ENCODE measurements at regions not wholly inside any gene's neighbourhood (a gene's known extent, or its start where the extent isn't known, plus 50 kb on each side); places are given as distances from the start of the nearest gene placed in this dataset.

GRCh38 chr6:95071464-95071863 is 505.9 kb upstream of the MANEA start:
- DNase-seq (ENCODE audit: low read depth in 2 of 2) = no peak

GRCh38 chr6:95078457-95078856 is 498.9 kb upstream of the MANEA start:
- no peak for DNase-seq (ENCODE audit: low read depth in 2 of 2)

- no peak for DNase-seq (ENCODE audit: low read depth in 2 of 2)
Measured at GRCh38 chr6:95081231-95081630, 496.1 kb upstream of the MANEA start.

GRCh38 chr6:95081949-95082348 is 495.4 kb upstream of the MANEA start:
- DNase-seq (ENCODE audit: low read depth in 2 of 2) = no peak

- DNase-seq (ENCODE audit: low read depth in 2 of 2) = no peak
Measured at GRCh38 chr6:95083506-95083905, 493.8 kb upstream of the MANEA start.

- no peak for DNase-seq (ENCODE audit: low read depth in 2 of 2)
Measured at GRCh38 chr6:95084867-95085266, 492.5 kb upstream of the MANEA start.

GRCh38 chr6:95087394-95088097 is 489.8 kb upstream of the MANEA start:
- DNase-seq (ENCODE audit: low read depth in 2 of 2) = no peak

- no peak for DNase-seq (ENCODE audit: low read depth in 2 of 2)
Measured at GRCh38 chr6:95091823-95092436, 485.4 kb upstream of the MANEA start.

- no peak for DNase-seq (ENCODE audit: low read depth in 2 of 2)
Measured at GRCh38 chr6:95093154-95093553, 484.2 kb upstream of the MANEA start.

- no peak for DNase-seq (ENCODE audit: low read depth in 2 of 2)
Measured at GRCh38 chr6:95094751-95095663, 482.3 kb upstream of the MANEA start.

GRCh38 chr6:95095855-95096254 is 481.5 kb upstream of the MANEA start:
- DNase-seq (ENCODE audit: low read depth in 2 of 2) = no peak

GRCh38 chr6:95099410-95099809 is 477.9 kb upstream of the MANEA start:
- no peak for DNase-seq (ENCODE audit: low read depth in 2 of 2)

GRCh38 chr6:95109212-95109611 is 468.1 kb upstream of the MANEA start:
- DNase-seq (ENCODE audit: low read depth in 2 of 2) = no peak

- DNase-seq (ENCODE audit: low read depth in 2 of 2) = no peak
Measured at GRCh38 chr6:95110767-95111166, 466.6 kb upstream of the MANEA start.

- DNase-seq (ENCODE audit: low read depth in 2 of 2) = no peak
Measured at GRCh38 chr6:95117236-95117635, 460.1 kb upstream of the MANEA start.

- DNase-seq (ENCODE audit: low read depth in 2 of 2) = no peak
Measured at GRCh38 chr6:95119927-95120326, 457.4 kb upstream of the MANEA start.

- DNase-seq (ENCODE audit: low read depth in 2 of 2) = no peak
Measured at GRCh38 chr6:95120984-95121383, 456.4 kb upstream of the MANEA start.

- DNase-seq (ENCODE audit: low read depth in 2 of 2) = no peak
Measured at GRCh38 chr6:95127261-95127660, 450.1 kb upstream of the MANEA start.

- DNase-seq (ENCODE audit: low read depth in 2 of 2) = no peak
Measured at GRCh38 chr6:95128439-95128838, 448.9 kb upstream of the MANEA start.

GRCh38 chr6:95128947-95129346 is 448.4 kb upstream of the MANEA start:
- no peak for DNase-seq (ENCODE audit: low read depth in 2 of 2)

- no peak for DNase-seq (ENCODE audit: low read depth in 2 of 2)
Measured at GRCh38 chr6:95133578-95133977, 443.8 kb upstream of the MANEA start.

GRCh38 chr6:95135182-95135581 is 442.2 kb upstream of the MANEA start:
- no peak for DNase-seq (ENCODE audit: low read depth in 2 of 2)

- DNase-seq (ENCODE audit: low read depth in 2 of 2) = no peak
Measured at GRCh38 chr6:95142101-95142500, 435.2 kb upstream of the MANEA start.
